ENCODE measurements at regions not wholly inside any gene's neighbourhood (a gene's known extent, or its start where the extent isn't known, plus 50 kb on each side); places are given as distances from the start of the nearest gene placed in this dataset.
"Not testable (repeated sequence)": the region's sequence is repeated elsewhere in the genome, so short reads cannot be mapped to it uniquely, and the experiment has no call there.

DNA sequence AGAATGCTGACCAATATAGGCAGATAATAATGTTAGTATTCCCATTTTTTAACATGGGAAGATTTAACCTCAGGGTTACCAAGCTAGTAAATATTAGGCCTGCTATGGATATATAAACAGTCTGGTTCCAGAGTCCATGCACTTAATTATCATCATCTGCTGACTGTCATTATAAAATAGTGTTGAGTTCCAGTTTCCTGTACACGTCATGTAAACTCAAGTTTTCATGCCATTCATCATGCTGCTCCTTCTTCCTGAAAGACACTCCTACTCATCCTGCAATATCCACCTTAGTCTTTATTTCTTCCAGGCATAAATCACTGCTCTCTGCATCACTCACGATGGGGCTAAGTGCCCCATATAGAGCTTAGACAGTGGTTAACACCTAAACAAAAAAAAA is 420.8 kb upstream of the SPHKAP start:
- no peak overlapping the region for H3K4me3 Mint-ChIP-seq
- H3K27me3 Mint-ChIP-seq (ENCODE audit: low read depth): no peaks in the 10 kb centered on the region
- peaks cover 1 to 6% of the 10 kb centered on the region in 2 donors for H3K9me3 Mint-ChIP-seq
- DNase-seq (no peak), ATAC-seq (replicated peaks in 1 of 2) (no peak)
- no peaks in the 10 kb centered on the region for H3K4me1 Mint-ChIP-seq (ENCODE audit: low read depth)
- no peaks in the 10 kb centered on the region for H3K36me3 Mint-ChIP-seq (ENCODE audit: insufficient read depth in 2 of 2)
- no peak overlapping the region for H3K27ac Mint-ChIP-seq

DNA sequence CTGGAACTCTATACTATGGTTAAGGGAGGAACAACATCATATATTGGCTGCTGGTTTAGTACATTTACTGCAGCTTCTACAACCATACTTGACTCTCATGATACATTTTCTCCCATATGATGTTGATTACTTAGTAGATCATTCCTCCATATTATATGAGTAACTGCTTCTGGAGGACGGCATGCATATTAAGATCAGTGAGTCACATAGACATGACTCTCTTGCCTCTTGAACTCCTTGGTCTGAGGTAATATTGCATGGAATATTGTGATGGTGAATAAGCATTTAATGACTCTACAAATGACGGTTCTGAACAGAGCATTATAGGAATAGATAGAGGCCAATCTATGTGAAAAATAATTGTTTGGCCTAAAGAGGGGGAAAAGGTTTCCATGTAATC is 418.8 kb upstream of the SPHKAP start:
- ATAC-seq (replicated peaks in 1 of 2) (no peak), DNase-seq (no peak)
- Mint-ChIP-seq H3K4me3 (no peak overlapping the region), H3K27ac (no peak overlapping the region), H3K36me3 (ENCODE audit: insufficient read depth in 2 of 2) (no peaks in the 10 kb centered on the region), H3K4me1 (ENCODE audit: low read depth) (no peaks in the 10 kb centered on the region), H3K27me3 (ENCODE audit: low read depth) (no peaks in the 10 kb centered on the region), H3K9me3 (peaks cover 1 to 6% of the 10 kb centered on the region in 2 donors)

DNA sequence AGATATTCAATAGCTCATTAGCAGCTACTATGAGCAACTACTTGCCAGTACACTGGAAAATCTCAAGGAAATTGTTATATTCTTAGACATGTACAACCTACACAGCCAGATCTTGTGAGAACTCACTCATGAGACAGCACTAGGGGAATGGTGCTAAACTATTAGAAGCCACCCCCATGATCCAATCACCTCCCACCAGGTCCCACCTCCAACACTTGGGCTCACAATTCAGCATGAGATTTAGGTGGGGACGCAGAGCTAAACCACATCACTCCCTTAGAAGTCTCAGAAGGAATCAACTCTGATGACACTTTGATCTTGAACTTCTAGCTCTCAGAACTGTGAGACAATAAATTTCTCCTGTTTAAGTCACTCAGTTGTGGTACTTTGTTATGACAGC is 418.3 kb upstream of the SPHKAP start:
- no peaks in the 10 kb centered on the region for H3K4me1 Mint-ChIP-seq (ENCODE audit: low read depth)
- no peak overlapping the region for H3K4me3 Mint-ChIP-seq
- peaks cover 1 to 6% of the 10 kb centered on the region in 2 donors for H3K9me3 Mint-ChIP-seq
- DNase-seq (no peak), ATAC-seq (replicated peaks in 1 of 2) (no peak)
- H3K27me3 Mint-ChIP-seq (ENCODE audit: low read depth): no peaks in the 10 kb centered on the region
- H3K27ac Mint-ChIP-seq: no peak overlapping the region
- no peaks in the 10 kb centered on the region for H3K36me3 Mint-ChIP-seq (ENCODE audit: insufficient read depth in 2 of 2)

DNA sequence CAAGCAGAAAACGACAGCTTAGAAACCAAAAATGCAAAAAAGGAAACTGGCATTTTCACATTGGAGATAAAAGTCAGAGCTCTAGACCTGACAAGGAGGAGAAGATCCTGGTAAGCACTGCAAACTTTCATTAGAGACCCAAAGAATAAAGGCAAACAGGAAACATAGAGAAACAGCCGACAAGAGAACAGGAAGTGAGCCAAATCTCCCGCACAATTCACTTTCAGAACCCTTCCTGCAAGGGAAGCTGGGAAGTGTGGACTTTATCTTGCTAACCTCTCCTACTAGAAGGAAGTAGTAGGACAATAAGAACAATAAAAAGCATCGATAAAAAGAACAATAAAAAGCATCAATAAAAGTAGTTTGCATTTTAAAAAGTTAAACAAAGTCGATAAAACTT is 417.8 kb upstream of the SPHKAP start:
- Mint-ChIP-seq H3K27me3 (ENCODE audit: low read depth) (no peaks in the 10 kb centered on the region), H3K36me3 (ENCODE audit: insufficient read depth in 2 of 2) (no peaks in the 10 kb centered on the region)
- ATAC-seq (replicated peaks in 1 of 2): no peak

DNA sequence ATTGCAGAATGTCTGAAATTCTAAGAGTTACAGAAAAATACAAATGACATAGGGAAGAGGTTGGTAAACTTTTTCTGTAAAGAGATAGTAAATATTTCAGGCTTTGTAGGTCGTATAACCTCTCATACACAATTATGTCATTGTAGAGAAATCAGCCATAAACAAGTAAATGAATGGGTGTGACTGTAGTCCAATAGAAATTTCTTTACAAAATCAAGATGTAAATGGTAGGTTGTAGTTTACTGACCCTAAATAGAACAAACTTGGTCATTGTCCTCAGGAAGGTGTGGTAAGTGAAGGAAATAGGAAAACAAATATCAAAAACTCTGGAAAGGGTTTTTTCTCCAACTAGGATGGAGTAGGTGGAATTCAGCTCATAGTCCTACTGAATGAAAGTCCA is 415.5 kb upstream of the SPHKAP start:
- Mint-ChIP-seq H3K27ac (no peak overlapping the region), H3K9me3 (peaks cover 1 to 3% of the 10 kb centered on the region in 2 donors), H3K27me3 (ENCODE audit: low read depth) (no peaks in the 10 kb centered on the region), H3K4me3 (no peak overlapping the region), H3K36me3 (ENCODE audit: insufficient read depth in 2 of 2) (no peaks in the 10 kb centered on the region), H3K4me1 (ENCODE audit: low read depth) (no peaks in the 10 kb centered on the region)
- DNase-seq (no peak), ATAC-seq (replicated peaks in 1 of 2) (no peak)

More for the DNA sequence above, 417.8 kb upstream of the SPHKAP start:
- no peaks in the 10 kb centered on the region for H3K4me1 Mint-ChIP-seq (ENCODE audit: low read depth)
- no peak for DNase-seq
- no peak overlapping the region for H3K27ac Mint-ChIP-seq
- H3K4me3 Mint-ChIP-seq: no peak overlapping the region
- peaks cover 1 to 6% of the 10 kb centered on the region in 2 donors for H3K9me3 Mint-ChIP-seq

DNA sequence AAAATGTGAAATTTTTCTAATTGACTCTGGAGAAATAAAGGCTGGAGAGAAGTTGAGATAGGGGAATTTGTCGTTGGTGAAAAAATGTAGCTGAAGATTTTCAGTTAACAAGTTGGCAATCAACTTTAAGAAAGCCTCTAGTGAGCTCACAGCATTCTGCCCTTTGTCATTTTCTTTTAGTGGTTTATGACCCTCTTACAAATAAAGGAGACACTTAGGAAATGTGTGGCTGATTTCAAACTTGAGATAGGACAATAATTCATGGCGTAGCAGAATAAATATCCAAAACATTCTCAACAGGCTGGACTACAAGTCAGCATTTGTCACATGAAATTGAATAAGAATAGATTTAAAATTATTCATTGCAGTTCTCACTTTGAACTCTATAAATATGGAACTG is 412.5 kb upstream of the SPHKAP start:
- H3K27ac Mint-ChIP-seq: no peak overlapping the region
- no peaks in the 10 kb centered on the region for H3K4me1 Mint-ChIP-seq (ENCODE audit: low read depth)
- H3K27me3 Mint-ChIP-seq (ENCODE audit: low read depth): no peaks in the 10 kb centered on the region
- no peak overlapping the region for H3K4me3 Mint-ChIP-seq
- H3K9me3 Mint-ChIP-seq: peaks cover 5 to 8% of the 10 kb centered on the region in 2 donors
- no peak for ATAC-seq (replicated peaks in 1 of 2)
- no peak for DNase-seq
- H3K36me3 Mint-ChIP-seq (ENCODE audit: insufficient read depth in 2 of 2): no peaks in the 10 kb centered on the region

DNA sequence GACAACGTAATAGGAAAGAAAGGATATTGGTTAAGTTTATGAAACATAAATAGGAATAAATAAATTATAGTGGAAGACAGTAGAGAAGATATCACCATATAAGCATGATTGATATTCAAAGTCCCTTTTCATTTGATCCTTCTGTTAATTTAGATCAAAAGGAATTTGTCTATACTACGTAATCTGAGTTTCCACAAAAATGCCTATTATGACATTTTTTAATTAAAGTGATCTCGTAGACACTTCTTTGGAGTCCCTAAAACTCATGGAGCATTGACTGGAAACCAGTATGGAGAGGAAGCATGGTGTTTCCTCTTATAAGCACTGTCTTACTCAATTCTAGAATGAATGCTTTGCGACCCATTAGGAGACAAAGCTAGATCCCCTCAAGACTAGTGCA is 411.4 kb upstream of the SPHKAP start:
- H3K27me3 Mint-ChIP-seq (ENCODE audit: low read depth): no peaks in the 10 kb centered on the region
- no peaks in the 10 kb centered on the region for H3K4me1 Mint-ChIP-seq (ENCODE audit: low read depth)
- no peak overlapping the region for H3K4me3 Mint-ChIP-seq
- H3K27ac Mint-ChIP-seq: no peak overlapping the region
- ATAC-seq (replicated peaks in 1 of 2) (no peak), DNase-seq (no peak)
- H3K36me3 Mint-ChIP-seq (ENCODE audit: insufficient read depth in 2 of 2): peaks cover 0 to 1% of the 10 kb centered on the region in 2 donors
- peaks cover 7 to 11% of the 10 kb centered on the region in 2 donors for H3K9me3 Mint-ChIP-seq

DNA sequence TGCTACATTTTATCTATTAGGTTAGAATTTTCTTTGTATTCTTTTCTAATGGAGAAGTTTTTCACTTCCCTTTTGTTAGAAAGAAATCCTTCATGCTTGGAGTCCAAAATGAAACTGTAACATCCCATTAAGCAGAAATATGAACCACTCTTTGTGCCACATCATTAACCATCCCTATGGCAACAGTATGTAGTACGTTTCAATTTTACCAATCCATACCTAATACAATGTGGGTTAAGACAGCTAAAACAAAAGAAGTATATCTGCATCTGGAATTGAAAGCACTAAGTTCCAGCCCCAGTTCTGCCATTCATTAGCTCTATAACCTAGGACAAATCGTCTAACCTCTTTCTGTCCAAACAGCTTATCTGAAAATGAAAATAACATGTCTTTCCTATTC is 409.2 kb upstream of the SPHKAP start:
- ATAC-seq (replicated peaks in 1 of 2): no peak
- Mint-ChIP-seq H3K4me3 (no peak overlapping the region), H3K4me1 (ENCODE audit: low read depth) (no peaks in the 10 kb centered on the region), H3K27me3 (ENCODE audit: low read depth) (no peaks in the 10 kb centered on the region), H3K9me3 (peaks cover 7 to 13% of the 10 kb centered on the region in 2 donors), H3K36me3 (ENCODE audit: insufficient read depth in 2 of 2) (peaks cover 0 to 1% of the 10 kb centered on the region in 2 donors), H3K27ac (no peak overlapping the region)
- DNase-seq: no peak

DNA sequence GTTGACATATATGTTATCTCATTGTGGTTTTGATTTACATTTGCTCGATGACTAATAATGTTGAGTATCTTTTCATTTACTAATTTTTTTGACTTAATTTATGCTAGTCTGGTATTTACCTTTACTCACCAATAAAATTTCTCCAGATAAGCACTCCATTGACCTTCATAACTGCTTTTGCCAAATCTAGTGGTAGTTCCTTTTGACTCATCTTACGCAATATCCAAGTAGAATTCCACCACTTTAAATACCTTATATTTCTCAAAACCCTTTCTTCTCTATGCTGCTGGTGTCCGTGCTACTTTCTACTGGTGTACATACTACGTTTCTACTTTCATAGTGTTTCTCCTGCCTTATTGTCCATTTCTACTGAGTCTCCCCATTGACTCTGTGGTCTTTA is 407.6 kb upstream of the SPHKAP start:
- ATAC-seq (replicated peaks in 1 of 2): no peak
- peaks cover 0 to 3% of the 10 kb centered on the region in 2 donors for H3K36me3 Mint-ChIP-seq (ENCODE audit: insufficient read depth in 2 of 2)
- no peak for DNase-seq
- H3K27me3 Mint-ChIP-seq (ENCODE audit: low read depth): no peaks in the 10 kb centered on the region
- no peak overlapping the region for H3K4me3 Mint-ChIP-seq
- no peaks in the 10 kb centered on the region for H3K4me1 Mint-ChIP-seq (ENCODE audit: low read depth)
- H3K27ac Mint-ChIP-seq: no peak overlapping the region
- peaks cover 7 to 13% of the 10 kb centered on the region in 2 donors for H3K9me3 Mint-ChIP-seq

DNA sequence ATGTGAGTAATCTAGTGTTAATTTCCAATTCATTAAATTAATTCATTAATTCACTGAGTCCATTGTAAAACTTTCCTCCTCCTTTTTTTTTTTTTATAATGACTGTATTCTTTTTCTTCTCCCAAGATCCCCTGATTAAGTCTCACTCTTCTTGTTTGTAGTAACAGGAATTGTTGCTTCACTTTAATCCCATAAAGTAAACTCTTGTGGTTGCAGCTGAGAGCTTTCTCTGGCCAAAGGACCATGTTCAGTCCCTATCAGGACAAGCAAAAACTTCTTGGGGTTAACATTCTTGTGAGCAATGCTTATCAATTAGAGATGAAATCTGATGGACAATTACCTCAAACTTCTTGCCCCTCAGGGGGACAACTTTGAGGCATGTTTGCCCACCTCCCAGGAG is 400.2 kb upstream of the SPHKAP start:
- no peak overlapping the region for H3K4me3 Mint-ChIP-seq
- ATAC-seq (replicated peaks in 1 of 2) (no peak), DNase-seq (no peak)
- H3K9me3 Mint-ChIP-seq: peaks cover 0 to 8% of the 10 kb centered on the region in 2 donors
- no peak overlapping the region for H3K27ac Mint-ChIP-seq
- H3K36me3 Mint-ChIP-seq (ENCODE audit: insufficient read depth in 2 of 2): peaks cover 0 to 2% of the 10 kb centered on the region in 2 donors
- H3K27me3 Mint-ChIP-seq (ENCODE audit: low read depth): no peaks in the 10 kb centered on the region
- no peaks in the 10 kb centered on the region for H3K4me1 Mint-ChIP-seq (ENCODE audit: low read depth)

DNA sequence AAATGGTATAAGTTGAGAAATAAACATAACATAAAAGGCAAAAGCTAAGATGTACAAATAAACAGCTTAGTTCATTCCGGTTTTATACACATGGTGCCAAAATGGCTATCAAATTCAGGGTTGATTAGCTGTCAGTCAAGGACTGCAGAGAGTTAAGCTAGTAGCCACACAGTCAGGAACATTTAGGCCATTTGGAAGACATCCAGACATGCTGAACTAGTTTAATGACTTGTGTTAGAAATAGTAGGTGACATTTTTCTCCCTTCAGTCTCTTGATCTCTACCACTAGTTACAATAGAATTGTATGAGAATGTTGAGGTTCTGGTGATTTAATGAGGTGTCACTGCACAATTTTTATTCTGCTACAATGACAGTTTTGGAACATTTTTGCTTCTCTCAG is 394.4 kb upstream of the SPHKAP start:
- H3K27ac Mint-ChIP-seq: no peak overlapping the region
- H3K9me3 Mint-ChIP-seq: peaks cover 0 to 3% of the 10 kb centered on the region in 2 donors
- no peaks in the 10 kb centered on the region for H3K36me3 Mint-ChIP-seq (ENCODE audit: insufficient read depth in 2 of 2)
- ATAC-seq (replicated peaks in 1 of 2) (no peak), DNase-seq (no peak)
- H3K4me1 Mint-ChIP-seq (ENCODE audit: low read depth): no peaks in the 10 kb centered on the region
- H3K4me3 Mint-ChIP-seq: no peak overlapping the region
- H3K27me3 Mint-ChIP-seq (ENCODE audit: low read depth): no peaks in the 10 kb centered on the region

DNA sequence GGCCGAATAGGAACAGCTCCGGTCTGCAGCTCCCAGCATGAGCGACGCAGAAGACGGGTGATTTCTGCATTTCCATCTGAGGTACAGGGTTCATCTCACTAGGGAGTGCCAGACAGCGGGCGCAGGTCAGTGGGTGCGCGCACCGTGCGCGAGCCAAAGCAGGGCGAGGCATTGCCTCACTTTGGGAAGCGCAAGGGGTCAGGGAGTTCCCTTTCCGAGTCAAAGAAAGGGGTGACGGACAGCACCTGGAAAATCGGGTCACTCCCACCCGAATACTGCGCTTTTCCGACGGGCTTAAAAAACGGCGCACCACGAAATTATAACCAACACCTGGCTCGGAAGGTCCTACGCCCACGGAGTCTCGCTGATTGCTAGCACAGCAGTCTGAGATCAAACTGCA is 386.8 kb upstream of the SPHKAP start:
- H3K4me3 Mint-ChIP-seq; H3K27me3 Mint-ChIP-seq (ENCODE audit: low read depth); ATAC-seq (replicated peaks in 1 of 2); H3K27ac Mint-ChIP-seq; H3K36me3 Mint-ChIP-seq (ENCODE audit: insufficient read depth in 2 of 2); DNase-seq; H3K9me3 Mint-ChIP-seq; H3K4me1 Mint-ChIP-seq (ENCODE audit: low read depth): not testable (repeated sequence)

DNA sequence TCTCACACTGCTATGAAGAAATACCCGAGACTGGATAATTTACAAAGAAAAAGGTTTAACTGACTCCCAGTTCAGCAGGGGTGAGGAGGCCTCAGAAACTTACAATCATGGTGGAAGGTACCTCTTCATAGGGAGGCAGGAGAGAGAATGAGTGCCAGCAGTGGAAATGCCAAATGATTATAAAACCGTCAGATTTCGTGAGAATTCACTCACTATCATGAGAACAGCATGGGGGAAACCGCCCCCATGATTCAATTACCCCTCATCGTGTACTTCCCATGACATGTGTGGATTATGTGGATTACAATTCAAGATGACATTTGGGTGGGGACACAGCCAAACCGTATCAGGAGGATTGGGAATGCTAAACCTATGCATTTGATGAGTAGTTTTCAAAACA is 380.3 kb upstream of the SPHKAP start:
- H3K4me3 Mint-ChIP-seq: no peak overlapping the region
- no peak for DNase-seq
- no peaks in the 10 kb centered on the region for H3K4me1 Mint-ChIP-seq (ENCODE audit: low read depth)
- no peaks in the 10 kb centered on the region for H3K36me3 Mint-ChIP-seq (ENCODE audit: insufficient read depth in 2 of 2)
- no peaks in the 10 kb centered on the region for H3K27me3 Mint-ChIP-seq (ENCODE audit: low read depth)
- ATAC-seq (replicated peaks in 1 of 2): no peak
- no peak overlapping the region for H3K27ac Mint-ChIP-seq
- H3K9me3 Mint-ChIP-seq: peaks cover 7 to 11% of the 10 kb centered on the region in 2 donors

DNA sequence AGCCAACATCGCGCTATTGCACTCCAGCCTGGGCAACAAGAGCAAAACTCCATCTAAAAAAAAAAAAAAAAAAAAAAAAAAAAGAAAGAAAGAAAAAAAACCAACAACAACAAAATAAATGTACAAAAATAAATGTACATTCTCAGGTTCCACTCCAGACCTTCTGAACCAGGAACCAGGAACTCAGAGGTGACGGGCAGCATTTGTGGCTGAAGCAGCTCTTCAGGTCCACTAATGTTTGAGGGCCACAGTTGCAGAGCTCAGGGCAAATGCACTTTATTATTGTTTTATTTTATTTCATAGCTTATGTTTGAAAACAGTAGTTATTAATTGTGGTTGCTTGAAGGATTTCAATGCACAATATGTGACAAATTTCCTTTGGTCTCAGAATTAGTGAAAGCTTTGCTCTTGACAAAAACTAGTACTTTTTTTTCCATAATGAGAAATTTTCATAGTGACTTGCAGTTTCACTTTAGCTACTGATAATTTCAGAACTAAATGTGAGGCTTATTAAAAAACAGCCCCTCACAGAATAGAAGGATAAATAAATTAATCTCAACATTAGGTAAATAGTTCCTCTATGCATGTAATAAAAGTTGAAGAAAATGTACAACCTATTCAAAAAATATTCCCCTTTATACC is 378.4 kb upstream of the SPHKAP start:
- Mint-ChIP-seq H3K4me1 (ENCODE audit: low read depth) (no peaks in the 10 kb centered on the region), H3K27ac (no peak overlapping the region), H3K9me3 (peaks cover 5 to 7% of the 10 kb centered on the region in 2 donors), H3K36me3 (ENCODE audit: insufficient read depth in 2 of 2) (no peaks in the 10 kb centered on the region), H3K27me3 (ENCODE audit: low read depth) (no peaks in the 10 kb centered on the region), H3K4me3 (no peak overlapping the region)
- DNase-seq: no peak
- no peak for ATAC-seq (replicated peaks in 1 of 2)
